Activated CD8-positive, alpha-beta memory T cell treated with anti-CD3 and anti-CD28 coated beads for 24 hours (primary cell): ENCODE measurements at regions not wholly inside any gene's neighbourhood (a gene's known extent, or its start where the extent isn't known, plus 50 kb on each side); places are given as distances from the start of the nearest gene placed in this dataset.
"Not testable (repeated sequence)": the region's sequence is repeated elsewhere in the genome, so short reads cannot be mapped to it uniquely, and the experiment has no call there.

Experiments
- DNase-seq: peaks from one replicate; pipeline ENCODE4 v3.0.0-alpha.2; 2020

- DNase-seq, result no peak
These were observed 595.6 kb downstream of the LTN1 start for GRCh38 chr21:28397040-28397439.

GRCh38 chr21:28396421-28396820, 596.3 kb downstream of the LTN1 start:
- DNase-seq, result no peak

- no peak for DNase-seq
These were observed 599.4 kb downstream of the LTN1 start for GRCh38 chr21:28393279-28393678.

- DNase-seq, result no peak
These were observed 600.5 kb downstream of the LTN1 start for GRCh38 chr21:28391938-28392849.

GRCh38 chr21:28387220-28387619, 605.5 kb downstream of the LTN1 start:
- DNase-seq, result no peak

GRCh38 chr21:28385845-28386244, 606.8 kb downstream of the LTN1 start:
- DNase-seq, result no peak

GRCh38 chr21:28381000-28381745, 611.5 kb downstream of the LTN1 start:
- not testable (repeated sequence) for DNase-seq

GRCh38 chr21:28380241-28380640, 612.4 kb downstream of the LTN1 start:
- DNase-seq, result no peak

- DNase-seq, result no peak
These were observed 614.7 kb downstream of the LTN1 start for GRCh38 chr21:28378026-28378425.

GRCh38 chr21:28375708-28376385, 616.8 kb downstream of the LTN1 start:
- no peak for DNase-seq

- DNase-seq, result no peak
These were observed 617.8 kb downstream of the LTN1 start for GRCh38 chr21:28374881-28375280.

GRCh38 chr21:28371713-28372112, 621.0 kb downstream of the LTN1 start:
- DNase-seq, result no peak

GRCh38 chr21:28359300-28359699, 633.4 kb downstream of the LTN1 start:
- DNase-seq, result no peak

- no peak for DNase-seq
These were observed 634.0 kb downstream of the LTN1 start for GRCh38 chr21:28358702-28359101.

GRCh38 chr21:28358170-28358569, 634.5 kb downstream of the LTN1 start:
- DNase-seq, result no peak

- no peak for DNase-seq
These were observed 634.9 kb downstream of the LTN1 start for GRCh38 chr21:28357743-28358142.

GRCh38 chr21:28356422-28356821, 636.3 kb downstream of the LTN1 start:
- DNase-seq, result no peak

- no peak for DNase-seq
These were observed 646.7 kb downstream of the LTN1 start for GRCh38 chr21:28345934-28346333.

GRCh38 chr21:28344985-28345384, 647.7 kb downstream of the LTN1 start:
- DNase-seq, result no peak

GRCh38 chr21:28342212-28342810, 650.4 kb downstream of the LTN1 start:
- no peak for DNase-seq

- DNase-seq, result no peak
These were observed 653.3 kb downstream of the LTN1 start for GRCh38 chr21:28339403-28339802.

- DNase-seq, result no peak
These were observed 653.9 kb downstream of the LTN1 start for GRCh38 chr21:28338701-28339305.

GRCh38 chr21:28337315-28337714, 655.4 kb downstream of the LTN1 start:
- DNase-seq, result no peak
